Left colon (tissue), 2 donors: ENCODE measurements at regions not wholly inside any gene's neighbourhood (a gene's known extent, or its start where the extent isn't known, plus 50 kb on each side); places are given as distances from the start of the nearest gene placed in this dataset.

Source experiments
- ATAC-seq: fragments of 200-7000 bp; cut with Tn5 transposase; one replicate; pipeline ENCODE4 v1.9.1; 2020; ENCODE audit warnings: mild to moderate bottlenecking, moderate library complexity
- DNase-seq, 2 donors: peaks; one replicate each; pipeline ENCODE4 v3.0.0-alpha.2; 2020
- intact Hi-C, 2 donors: fragments of 100-400 bp; cut with DNase I in 1 of 2; cut with micrococcal nuclease in 1 of 2; formaldehyde crosslinking; loops; one replicate each; pipeline versions ENCODE4 v1.11.2 to v1.14.0; 2022; cut with DNase I, micrococcal nuclease
- microRNA-seq, 2 donors: library from miRNA; unstranded; fragments of <30 nt; microRNA quantifications; one replicate each; pipeline versions ENCODE4 v1.1.0 to v1.2.0, GENCODE V29; 2020
- donor health status: DM: no; HTN: no; CAD: no.
- donor health status: DM: yes; HTN: yes; CAD: no.

- intact Hi-C loops: no loop called here
- ATAC-seq (peak; percentile 22), DNase-seq (peak in 1 of 2 donors; percentile 46)
These were observed 56.1 kb upstream of the FUT8 start for GRCh38 chr14:65356327-65356836.

GRCh38 chr14:65357113-65357512 lies 55.4 kb upstream of the FUT8 start:
- ATAC-seq (peak; percentile 36), DNase-seq (no peak)
- intact Hi-C loops: no loop called here

GRCh38 chr14:65357689-65358088 lies 54.8 kb upstream of the FUT8 start:
- DNase-seq: no peak
- intact Hi-C loops: no loop called here
- ATAC-seq: no peak

GRCh38 chr14:65359503-65359902 lies 53.0 kb upstream of the FUT8 start:
- DNase-seq: no peak
- ATAC-seq: no peak
- intact Hi-C loops: no loop called here

GRCh38 chr14:65360144-65360784 lies 52.3 kb upstream of the FUT8 start:
- DNase-seq: no peak
- intact Hi-C loops: no loop called here
- ATAC-seq: no peak

- ATAC-seq (no peak), DNase-seq (no peak)
- intact Hi-C loops: no loop called here
These were observed 50.6 kb upstream of the FUT8 start for GRCh38 chr14:65361920-65362319.

Small RNA genes lying in the stretch of these regions (microRNA-seq; reads per million reads assigned to microRNA genes)
- gene MIR4708: 0 to 2.1 reads per million in 2 donors
